ENCODE measurements at regions not wholly inside any gene's neighbourhood (a gene's known extent, or its start where the extent isn't known, plus 50 kb on each side); places are given as distances from the start of the nearest gene placed in this dataset.

DNA sequence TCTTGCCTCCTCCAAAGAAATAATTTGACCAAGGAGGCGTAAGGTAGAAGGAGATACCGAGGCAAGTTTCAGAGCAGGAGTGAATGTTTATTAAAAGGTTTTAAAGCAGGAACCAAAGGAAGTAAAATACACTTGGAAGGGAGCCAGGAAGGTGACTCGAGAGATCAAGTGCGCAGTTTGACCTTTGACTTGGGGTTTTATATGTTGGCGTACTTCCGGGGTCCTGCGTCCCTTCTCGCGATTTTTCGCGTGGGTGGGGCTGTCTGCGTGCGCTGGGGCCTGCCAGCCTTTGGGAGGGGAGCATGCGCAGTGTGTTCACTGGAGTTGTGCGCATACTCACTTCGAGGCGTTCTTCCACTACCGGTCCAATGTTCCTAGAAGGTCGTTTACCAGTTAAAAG, 166.0 kb upstream of the IRX2 start:
- TF ChIP-seq BHLHE40 (IDR thresholded peaks at IDR 0.05; ENCODE audit: borderline replicate concordance) (no peak), CTBP1 (IDR thresholded peaks at IDR 0.05; ENCODE audit: borderline replicate concordance) (no peak), SP1 (IDR thresholded peaks at IDR 0.05) (no peak), FOXK2 (IDR thresholded peaks at IDR 0.05) (no peak), TARDBP (IDR thresholded peaks at IDR 0.05) (no peak), ELF4 (IDR thresholded peaks at IDR 0.05) (no peak), SUZ12 (IDR thresholded peaks at IDR 0.05) (no peak)
- TF ChIP-seq, protein P1, sequence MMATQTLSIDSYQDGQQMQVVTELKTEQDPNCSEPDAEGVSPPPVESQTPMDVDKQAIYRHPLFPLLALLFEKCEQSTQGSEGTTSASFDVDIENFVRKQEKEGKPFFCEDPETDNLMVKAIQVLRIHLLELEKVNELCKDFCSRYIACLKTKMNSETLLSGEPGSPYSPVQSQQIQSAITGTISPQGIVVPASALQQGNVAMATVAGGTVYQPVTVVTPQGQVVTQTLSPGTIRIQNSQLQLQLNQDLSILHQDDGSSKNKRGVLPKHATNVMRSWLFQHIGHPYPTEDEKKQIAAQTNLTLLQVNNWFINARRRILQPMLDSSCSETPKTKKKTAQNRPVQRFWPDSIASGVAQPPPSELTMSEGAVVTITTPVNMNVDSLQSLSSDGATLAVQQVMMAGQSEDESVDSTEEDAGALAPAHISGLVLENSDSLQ (IDR thresholded peaks at IDR 0.05) = no peak

All from HEK293T (cell line).